Fibroblast of skin of back (primary cell): ENCODE measurements at regions not wholly inside any gene's neighbourhood (a gene's known extent, or its start where the extent isn't known, plus 50 kb on each side); places are given as distances from the start of the nearest gene placed in this dataset.
"Not testable (repeated sequence)": the region's sequence is repeated elsewhere in the genome, so short reads cannot be mapped to it uniquely, and the experiment has no call there.

Experiments used
- DNase-seq: peaks from one replicate; pipeline ENCODE4 v3.0.0-alpha.2; 2013

- DNase-seq, result no peak
Observed at GRCh38 chr4:130675266-130675665, 1579.3 kb downstream of the C4orf33 start.

GRCh38 chr4:130689181-130689580, 1593.2 kb downstream of the C4orf33 start:
- peak; percentile 28 for DNase-seq

DNA sequence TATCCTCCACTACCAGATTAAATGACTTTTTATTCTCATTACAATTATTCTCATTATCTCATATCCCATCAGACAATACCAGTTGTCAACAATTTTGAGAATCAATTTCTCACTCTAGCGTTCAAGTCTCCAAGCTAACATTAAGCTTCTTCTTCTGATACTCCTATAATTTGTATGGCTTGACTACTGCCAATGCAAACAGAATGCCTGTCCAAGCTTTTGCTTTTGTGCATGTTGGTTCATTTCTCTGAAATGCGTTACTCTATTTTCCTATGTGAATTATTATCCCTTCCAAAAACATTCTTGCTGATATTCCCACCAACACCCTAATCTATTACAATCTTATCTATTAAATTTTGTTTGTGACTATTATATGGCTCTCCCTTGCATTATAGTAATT, 1602.3 kb downstream of the C4orf33 start:
- no peak for DNase-seq

DNA sequence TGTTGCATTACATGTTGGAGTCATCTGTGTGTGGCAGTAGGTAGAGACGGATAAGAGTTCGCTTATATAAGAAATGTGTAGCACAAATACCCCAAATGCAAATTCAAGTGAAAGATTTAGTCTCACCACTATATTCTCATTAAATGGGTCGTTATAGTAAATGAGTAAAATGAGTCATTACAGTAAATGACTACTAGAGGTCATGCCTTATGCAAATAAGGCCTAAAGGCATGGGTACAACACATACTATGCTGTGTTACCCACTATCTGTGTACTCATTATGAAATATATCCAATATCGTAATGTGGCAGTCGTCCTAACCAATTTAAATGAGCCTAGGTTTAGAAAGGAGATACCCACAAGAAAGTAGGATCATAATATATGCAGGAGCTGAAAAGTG, 1603.1 kb downstream of the C4orf33 start:
- no peak for DNase-seq

GRCh38 chr4:130703211-130703935, 1607.4 kb downstream of the C4orf33 start:
- no peak for DNase-seq

DNA sequence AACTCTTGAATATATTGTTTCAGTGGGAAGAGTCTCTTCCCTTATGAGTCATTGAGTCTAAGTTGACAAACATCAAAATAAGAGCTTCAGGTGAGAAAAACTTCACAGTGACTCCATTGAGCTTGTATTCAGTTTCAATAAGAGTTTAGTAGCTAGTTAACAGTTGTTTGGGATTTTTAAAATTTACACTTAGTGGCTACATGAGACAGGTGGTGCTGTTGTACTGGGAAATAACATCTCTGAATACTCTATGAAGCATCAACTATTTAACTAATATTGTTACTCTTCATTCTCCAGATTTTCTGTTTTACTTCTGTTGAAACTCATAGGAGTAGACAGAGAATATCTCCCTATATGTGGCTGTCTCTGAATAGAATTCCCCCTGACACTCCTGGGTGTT, 1609.1 kb downstream of the C4orf33 start:
- DNase-seq, result no peak

GRCh38 chr4:130712038-130712437, 1616.1 kb downstream of the C4orf33 start:
- peak; percentile 45 for DNase-seq

- no peak for DNase-seq
Observed at GRCh38 chr4:130714006-130714405, 1618.1 kb downstream of the C4orf33 start.

DNA sequence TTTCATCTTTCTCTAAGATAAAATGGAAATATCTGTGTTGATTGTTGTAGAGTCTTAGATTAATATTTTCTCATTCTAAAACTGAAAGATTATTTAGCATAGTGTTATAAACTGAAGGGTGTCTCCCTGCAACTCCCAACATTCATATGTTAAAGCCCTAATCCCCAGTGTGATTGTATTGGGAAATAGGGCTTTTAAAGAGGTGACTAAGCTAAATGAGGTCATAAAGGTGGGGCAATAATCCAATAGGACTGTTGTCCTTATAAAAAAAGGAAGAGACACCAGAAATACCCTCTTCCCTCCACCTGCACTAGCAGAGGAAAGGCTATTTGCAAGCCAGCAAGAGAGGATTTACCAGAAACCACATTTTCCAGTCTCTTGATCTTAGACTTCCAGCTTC, 1626.4 kb downstream of the C4orf33 start:
- no peak for DNase-seq

- no peak for DNase-seq
Observed at GRCh38 chr4:130736436-130737185, 1640.7 kb downstream of the C4orf33 start.

GRCh38 chr4:130738233-130738632, 1642.3 kb downstream of the C4orf33 start:
- DNase-seq, result no peak

DNA sequence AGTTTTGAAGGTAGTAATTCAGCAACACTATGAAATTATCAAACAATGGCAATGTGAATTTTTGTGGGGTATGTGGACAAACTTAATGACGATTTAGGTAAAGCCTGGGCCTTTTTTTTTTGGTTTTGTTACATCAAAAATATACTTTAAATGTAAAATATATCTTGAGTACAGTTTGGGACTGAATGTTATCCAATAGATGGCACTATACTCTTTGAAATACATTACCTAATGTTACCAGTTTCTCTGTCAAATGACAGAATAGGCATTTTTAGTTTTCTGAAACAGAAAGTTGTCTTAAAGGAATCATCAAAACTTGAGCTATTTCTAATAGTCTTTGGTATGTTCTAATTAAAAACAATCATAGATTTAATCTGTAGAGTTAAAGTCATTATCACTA, 1651.9 kb downstream of the C4orf33 start:
- DNase-seq, result no peak

- no peak for DNase-seq
Observed at GRCh38 chr4:130753926-130754325, 1658.0 kb downstream of the C4orf33 start.

- no peak for DNase-seq
Observed at GRCh38 chr4:130760246-130760645, 1664.3 kb downstream of the C4orf33 start.

- DNase-seq, result not testable (repeated sequence)
Observed at GRCh38 chr4:130767384-130767783, 1671.4 kb downstream of the C4orf33 start.

DNA sequence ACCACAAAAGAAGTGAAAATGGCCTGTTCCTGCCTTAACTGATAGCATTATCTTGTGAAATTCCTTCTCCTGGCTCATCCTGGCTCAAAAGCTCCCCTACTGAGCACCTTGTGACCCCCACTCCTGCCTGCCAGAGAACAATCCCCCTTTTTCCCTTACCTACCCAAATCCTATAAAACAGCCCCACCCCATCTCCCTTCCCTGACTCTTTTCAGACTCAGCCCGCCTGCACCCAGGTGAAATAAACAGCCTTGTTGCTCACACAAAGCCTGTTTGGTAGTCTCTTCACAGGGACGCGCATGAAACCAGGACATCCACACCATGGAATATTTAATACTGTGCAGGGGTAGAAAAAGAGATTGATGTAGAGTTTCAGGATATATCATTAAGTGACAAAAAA, 1677.0 kb downstream of the C4orf33 start:
- not testable (repeated sequence) for DNase-seq

- peak; percentile 11 for DNase-seq
Observed at GRCh38 chr4:130808492-130808891, 1712.5 kb downstream of the C4orf33 start.

DNA sequence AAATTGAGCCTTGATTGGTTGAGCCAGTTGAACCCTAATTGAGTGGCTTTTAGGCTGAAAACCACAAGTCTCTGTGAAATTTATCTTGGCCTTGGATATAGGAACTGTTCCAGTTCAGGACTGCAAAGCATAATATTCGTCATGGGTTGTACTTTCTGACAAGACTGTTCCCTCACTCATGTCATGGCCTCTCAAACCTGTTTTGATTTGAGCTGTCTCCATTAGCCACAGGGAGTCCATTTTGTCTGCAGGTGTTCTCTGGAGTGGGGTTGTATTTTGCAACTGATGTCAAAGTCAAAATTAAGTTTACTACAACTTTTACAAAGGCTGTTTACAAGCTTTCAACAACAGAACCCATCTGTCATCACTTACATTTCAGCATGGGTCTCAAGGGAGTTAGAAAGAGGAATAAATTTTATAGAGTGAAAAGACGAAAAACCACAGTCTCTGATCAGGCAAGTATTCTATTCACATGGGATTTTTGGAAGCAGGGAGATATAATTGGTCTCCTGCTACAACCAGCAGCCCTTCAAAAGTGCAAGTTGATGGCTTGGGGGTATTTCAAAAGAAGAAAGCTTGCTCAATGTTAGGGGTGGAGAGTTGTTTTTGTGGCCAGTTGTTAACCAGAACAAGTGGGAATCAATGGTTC, 1716.3 kb downstream of the C4orf33 start:
- no peak for DNase-seq

- DNase-seq, result no peak
Observed at GRCh38 chr4:130814896-130815295, 1718.9 kb downstream of the C4orf33 start.

DNA sequence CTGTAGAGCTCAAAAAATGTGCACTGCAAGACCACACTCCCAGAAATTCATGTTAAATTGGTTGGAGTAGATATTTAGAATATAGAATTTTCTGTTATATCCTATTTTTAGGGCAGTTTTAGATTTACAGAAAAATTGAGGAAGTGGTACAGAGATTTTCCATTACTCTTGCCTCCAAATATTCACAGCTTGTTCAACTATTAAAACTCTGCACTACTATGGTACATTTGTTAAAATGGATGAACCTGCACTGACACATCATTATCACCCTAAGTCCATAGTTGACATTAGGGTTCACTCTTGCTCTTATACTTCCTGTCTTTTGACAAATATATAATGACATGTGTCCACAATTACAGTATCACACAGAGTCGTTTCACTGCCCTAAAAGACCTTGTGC, 1724.5 kb downstream of the C4orf33 start:
- DNase-seq, result no peak

- DNase-seq, result no peak
Observed at GRCh38 chr4:130825284-130825683, 1729.3 kb downstream of the C4orf33 start.

DNA sequence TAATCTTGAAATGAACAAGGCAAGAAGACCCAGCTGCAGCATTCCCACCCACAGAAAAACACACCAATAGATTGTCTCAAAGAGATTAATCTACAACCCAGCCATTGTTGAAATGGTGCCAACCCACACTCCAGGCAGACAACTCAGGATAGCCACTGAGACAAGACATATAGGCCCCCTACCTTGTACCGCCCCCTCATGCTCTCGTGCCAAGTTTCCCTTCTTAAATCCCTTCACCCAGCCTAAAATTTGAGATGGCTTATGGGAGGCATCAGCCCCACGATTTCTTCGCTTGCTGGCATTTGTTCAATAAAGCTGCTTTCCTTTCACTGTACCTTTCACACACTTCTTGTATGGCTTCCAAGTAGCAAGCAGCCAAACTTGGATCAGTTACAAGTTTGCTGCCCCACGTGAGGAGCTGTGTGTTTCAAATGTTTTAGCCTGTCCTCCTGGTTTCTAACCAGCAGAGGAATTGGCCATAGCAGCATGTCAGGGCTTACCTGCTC, 1754.1 kb downstream of the C4orf33 start:
- no peak for DNase-seq

DNA sequence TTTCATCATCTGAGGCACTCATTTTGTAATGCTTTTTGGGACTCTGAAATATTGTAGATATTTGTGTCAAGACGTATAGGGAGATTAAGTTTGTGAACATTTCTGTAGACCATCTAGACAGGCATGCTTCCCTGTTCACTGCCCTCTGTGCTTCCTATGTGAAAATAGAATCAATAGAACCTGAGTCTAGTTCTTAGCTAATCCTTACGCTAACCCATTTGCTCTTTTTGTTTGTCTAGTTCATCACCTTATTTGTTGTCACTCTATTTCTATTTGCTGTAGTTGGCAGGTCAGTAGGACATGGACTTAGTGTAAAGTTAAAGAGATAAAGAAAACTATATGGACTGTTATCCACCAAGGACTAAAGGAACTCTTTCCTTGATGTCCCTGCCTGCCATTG, 1755.2 kb downstream of the C4orf33 start:
- DNase-seq, result no peak
